Tibial nerve (tissue), 4 donors: ENCODE measurements at regions not wholly inside any gene's neighbourhood (a gene's known extent, or its start where the extent isn't known, plus 50 kb on each side); places are given as distances from the start of the nearest gene placed in this dataset.

ENCODE experiments used
- DNase-seq, 2 donors: peaks; one replicate each; pipeline ENCODE4 v3.0.0-alpha.2; 2019; ENCODE audit warnings: low spot score in 2 of 2
- H3K27ac ChIP-seq, 4 donors: fragments of 200-600 bp; sonication (generic) in 3 of 4; one replicate each; pipeline ENCODE4 v1.5.1; 2017 to 2019; ENCODE audit warnings: mild to moderate bottlenecking in 1 of 4
- H3K27me3 ChIP-seq, 2 donors: fragments of 200-600 bp; sonication (generic) in 1 of 2; one replicate each; pipeline versions ENCODE4 v1.5.1 to v1.6.0; 2017 to 2019
- H3K36me3 ChIP-seq, 3 donors: fragments of 200-600 bp; sonication (generic); one replicate each; pipeline ENCODE4 v1.5.1; 2018 to 2019
- H3K4me1 ChIP-seq, 4 donors: fragments of 200-600 bp; sonication (generic) in 3 of 4; one replicate each; pipeline ENCODE4 v1.5.1; 2017 to 2019
- H3K4me3 ChIP-seq, 4 donors: fragments of 200-600 bp; sonication (generic) in 3 of 4; one replicate each; pipeline ENCODE4 v1.5.1; 2017 to 2019; ENCODE audit warnings: mild to moderate bottlenecking in 1 of 4, moderate library complexity in 1 of 4
- H3K9me3 ChIP-seq, 4 donors: fragments of 200-600 bp; sonication (generic) in 3 of 4; one replicate each; pipeline ENCODE4 v1.5.1; 2017 to 2019
- EP300 ChIP-seq, 2 donors: sonication (generic); formaldehyde crosslinking; IDR thresholded peaks; one replicate each; pipeline ENCODE4 v1.6.1; 2017; ENCODE audit warnings: antibody characterized with exemption in 2 of 2, mild to moderate bottlenecking in 1 of 2
- POLR2A ChIP-seq, 2 donors: fragments of 450-650 bp; IDR thresholded peaks; one replicate each; pipeline ENCODE4 v1.6.1; 2017; ENCODE audit warnings: antibody characterized with exemption in 2 of 2, mild to moderate bottlenecking in 2 of 2, moderate library complexity in 2 of 2
- WGBS, 2 donors: methylation state at CpG; one replicate each; pipeline ENCODE4 v1.1.5; 2018; 5-methylcytosine and 5-hydroxymethylcytosine counted together
- TF ChIP-seq, protein P1 (sequence below), 5 experiments: fragments of 200-600 bp in 3 of 5; fragments of 450-650 bp in 2 of 5; sonication (generic) in 3 of 5; IDR thresholded peaks; one replicate each; pipeline ENCODE4 v1.5.1; 2016 to 2019; ENCODE audit warnings: antibody characterized with exemption in 5 of 5, mild to moderate bottlenecking in 3 of 5, moderate library complexity in 2 of 5

- H3K27me3 ChIP-seq, result no peaks in the 10 kb centered on the region
- no peak overlapping the region for H3K4me3 ChIP-seq
- TF ChIP-seq POLR2A (IDR thresholded peaks at IDR 0.05) (no peak), EP300 (IDR thresholded peaks at IDR 0.05) (no peak)
- TF ChIP-seq, protein P1, sequence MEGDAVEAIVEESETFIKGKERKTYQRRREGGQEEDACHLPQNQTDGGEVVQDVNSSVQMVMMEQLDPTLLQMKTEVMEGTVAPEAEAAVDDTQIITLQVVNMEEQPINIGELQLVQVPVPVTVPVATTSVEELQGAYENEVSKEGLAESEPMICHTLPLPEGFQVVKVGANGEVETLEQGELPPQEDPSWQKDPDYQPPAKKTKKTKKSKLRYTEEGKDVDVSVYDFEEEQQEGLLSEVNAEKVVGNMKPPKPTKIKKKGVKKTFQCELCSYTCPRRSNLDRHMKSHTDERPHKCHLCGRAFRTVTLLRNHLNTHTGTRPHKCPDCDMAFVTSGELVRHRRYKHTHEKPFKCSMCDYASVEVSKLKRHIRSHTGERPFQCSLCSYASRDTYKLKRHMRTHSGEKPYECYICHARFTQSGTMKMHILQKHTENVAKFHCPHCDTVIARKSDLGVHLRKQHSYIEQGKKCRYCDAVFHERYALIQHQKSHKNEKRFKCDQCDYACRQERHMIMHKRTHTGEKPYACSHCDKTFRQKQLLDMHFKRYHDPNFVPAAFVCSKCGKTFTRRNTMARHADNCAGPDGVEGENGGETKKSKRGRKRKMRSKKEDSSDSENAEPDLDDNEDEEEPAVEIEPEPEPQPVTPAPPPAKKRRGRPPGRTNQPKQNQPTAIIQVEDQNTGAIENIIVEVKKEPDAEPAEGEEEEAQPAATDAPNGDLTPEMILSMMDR (IDR thresholded peaks at IDR 0.05), result no peak
- peaks cover 0 to 3% (median 0%) of the 10 kb centered on the region in 4 donors for H3K4me1 ChIP-seq
- no peaks in the 10 kb centered on the region for H3K36me3 ChIP-seq
- DNase-seq, result no peak
- peaks cover 0 to 10% (median 4%) of the 10 kb centered on the region in 4 donors for H3K9me3 ChIP-seq
- WGBS, 2 donors, result 59 to 68% methylated on average over 3 of the region's 3 CpGs
- H3K27ac ChIP-seq, result no peak overlapping the region
These were observed 283.4 kb upstream of the ADRA1B start for GRCh38 chr5:159632866-159633265.

DNA sequence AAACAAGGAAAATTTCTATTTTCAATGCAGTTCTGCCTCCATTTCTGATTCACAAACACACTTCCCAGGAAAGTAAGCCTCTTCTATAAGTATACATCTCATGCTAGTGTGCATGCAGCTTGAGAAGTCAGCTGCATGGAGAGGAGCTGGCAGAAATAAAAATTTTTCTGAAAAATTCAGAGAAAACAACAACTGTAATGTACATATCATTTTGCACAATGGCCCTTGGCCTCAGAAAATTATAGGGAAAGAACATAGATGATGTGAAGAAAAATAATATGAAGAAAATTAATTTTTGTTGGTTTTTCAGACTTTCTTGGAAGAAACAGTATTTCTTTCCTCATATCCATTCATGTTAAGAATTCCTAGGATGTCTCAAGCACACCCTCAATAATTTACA lies 277.8 kb upstream of the ADRA1B start:
- TF ChIP-seq, protein P1 (IDR thresholded peaks at IDR 0.05), result no peak
- no peaks in the 10 kb centered on the region for H3K36me3 ChIP-seq
- no peak overlapping the region for H3K4me3 ChIP-seq
- no peaks in the 10 kb centered on the region for H3K27me3 ChIP-seq
- DNase-seq, result no peak
- H3K9me3 ChIP-seq, result peaks cover 0 to 10% (median 4%) of the 10 kb centered on the region in 4 donors
- no peak overlapping the region for H3K27ac ChIP-seq
- no peaks in the 10 kb centered on the region for H3K4me1 ChIP-seq

DNA sequence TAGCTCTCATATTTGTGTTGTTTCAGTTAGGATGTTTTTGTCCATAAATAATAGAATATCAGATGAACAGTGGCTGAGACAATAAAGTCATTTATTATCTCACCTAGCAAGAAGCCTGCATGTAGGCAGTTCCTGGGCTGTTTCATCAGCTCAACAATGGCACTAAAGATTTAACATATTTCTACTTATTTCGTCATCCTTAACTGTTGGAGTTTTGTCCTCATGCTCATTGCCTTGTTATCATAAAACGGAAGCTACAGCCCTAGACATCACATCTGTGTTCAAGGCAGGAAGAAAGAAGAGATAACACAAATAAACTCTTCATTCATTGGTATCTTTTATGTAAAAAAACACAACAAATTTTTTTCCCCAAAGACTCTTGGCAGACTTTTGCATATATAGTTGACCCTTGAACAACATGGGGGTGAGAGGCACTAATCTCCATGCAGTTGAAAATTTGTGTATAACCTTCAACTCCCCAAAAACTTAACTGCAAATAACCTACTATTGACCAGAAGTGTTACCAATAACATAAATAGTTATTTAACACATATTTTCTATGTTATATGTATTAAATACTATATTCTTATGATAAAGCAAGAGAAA lies 277.2 kb upstream of the ADRA1B start:
- 41 to 48% methylated on average over 2 of the region's 2 CpGs for WGBS, 2 donors
- DNase-seq, result no peak
- Histone ChIP-seq H3K4me3 (no peak overlapping the region), H3K27me3 (no peaks in the 10 kb centered on the region), H3K9me3 (peaks cover 0 to 10% (median 4%) of the 10 kb centered on the region in 4 donors), H3K4me1 (no peaks in the 10 kb centered on the region), H3K36me3 (no peaks in the 10 kb centered on the region), H3K27ac (no peak overlapping the region)
- TF ChIP-seq POLR2A (IDR thresholded peaks at IDR 0.05) (no peak), EP300 (IDR thresholded peaks at IDR 0.05) (no peak)
- TF ChIP-seq, protein P1 (IDR thresholded peaks at IDR 0.05), result no peak

DNA sequence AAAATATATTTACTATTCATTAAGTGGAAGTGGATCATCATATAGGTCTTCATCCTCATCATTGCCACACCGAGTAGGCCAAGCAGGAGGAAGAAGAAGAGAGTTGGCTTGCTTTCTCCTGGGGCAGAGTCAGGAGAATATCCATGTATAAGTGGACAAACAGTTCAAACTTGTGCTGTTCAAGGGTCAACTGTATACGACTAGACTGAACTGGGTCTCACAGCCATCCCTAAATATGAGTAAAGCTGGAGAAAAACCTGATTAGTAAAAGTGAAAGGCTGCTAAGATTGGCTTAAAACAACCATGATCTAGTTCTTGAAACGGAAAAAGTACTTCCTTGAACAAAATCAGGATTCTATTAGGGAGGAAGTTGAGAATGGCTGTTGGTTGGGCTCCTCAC lies 276.7 kb upstream of the ADRA1B start:
- WGBS, 2 donors, result 70 to 80% methylated on average over 3 of the region's 3 CpGs
- Histone ChIP-seq H3K9me3 (peaks cover 0 to 10% (median 4%) of the 10 kb centered on the region in 4 donors), H3K27ac (no peak overlapping the region), H3K4me1 (no peaks in the 10 kb centered on the region), H3K36me3 (no peaks in the 10 kb centered on the region), H3K4me3 (no peak overlapping the region), H3K27me3 (no peaks in the 10 kb centered on the region)
- no peak for TF ChIP-seq EP300 (IDR thresholded peaks at IDR 0.05)
- TF ChIP-seq, protein P1 (IDR thresholded peaks at IDR 0.05), result no peak
- no peak for TF ChIP-seq POLR2A (IDR thresholded peaks at IDR 0.05)
- no peak for DNase-seq

DNA sequence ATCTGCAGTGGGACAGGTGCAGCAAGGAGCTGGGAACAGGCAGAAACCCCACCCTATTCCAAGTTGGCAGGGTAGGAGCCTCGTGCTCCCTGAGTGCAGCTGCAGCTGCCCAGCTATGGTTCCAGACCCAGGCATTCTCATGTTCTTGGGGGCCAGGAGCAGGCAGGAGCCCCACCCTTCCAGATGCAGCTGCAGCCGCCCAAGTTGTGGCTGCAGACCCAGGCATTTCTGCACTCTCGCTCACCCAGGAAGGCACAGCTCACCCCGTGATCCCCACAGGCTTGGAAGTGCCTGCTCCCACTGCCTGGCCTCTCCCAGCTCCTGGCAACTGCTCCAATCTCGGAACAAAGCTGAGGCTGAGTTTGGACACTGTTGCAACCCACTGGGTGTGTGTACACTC lies 275.8 kb upstream of the ADRA1B start:
- Histone ChIP-seq H3K27me3 (no peaks in the 10 kb centered on the region), H3K36me3 (no peaks in the 10 kb centered on the region), H3K9me3 (peaks cover 0 to 10% (median 4%) of the 10 kb centered on the region in 4 donors), H3K4me1 (no peaks in the 10 kb centered on the region), H3K27ac (no peak overlapping the region), H3K4me3 (no peak overlapping the region)
- no peak for DNase-seq
- TF ChIP-seq, protein P1 (IDR thresholded peaks at IDR 0.05), result no peak
- TF ChIP-seq POLR2A (IDR thresholded peaks at IDR 0.05) (no peak), EP300 (IDR thresholded peaks at IDR 0.05) (no peak)
- 75 to 92% methylated on average over 1 to 2 of the region's 5 CpGs for whole genome bisulfite sequencing, 2 donors
